ENCODE measurements at regions not wholly inside any gene's neighbourhood (a gene's known extent, or its start where the extent isn't known, plus 50 kb on each side); places are given as distances from the start of the nearest gene placed in this dataset.
"Not testable (repeated sequence)": the region's sequence is repeated elsewhere in the genome, so short reads cannot be mapped to it uniquely, and the experiment has no call there.

DNA sequence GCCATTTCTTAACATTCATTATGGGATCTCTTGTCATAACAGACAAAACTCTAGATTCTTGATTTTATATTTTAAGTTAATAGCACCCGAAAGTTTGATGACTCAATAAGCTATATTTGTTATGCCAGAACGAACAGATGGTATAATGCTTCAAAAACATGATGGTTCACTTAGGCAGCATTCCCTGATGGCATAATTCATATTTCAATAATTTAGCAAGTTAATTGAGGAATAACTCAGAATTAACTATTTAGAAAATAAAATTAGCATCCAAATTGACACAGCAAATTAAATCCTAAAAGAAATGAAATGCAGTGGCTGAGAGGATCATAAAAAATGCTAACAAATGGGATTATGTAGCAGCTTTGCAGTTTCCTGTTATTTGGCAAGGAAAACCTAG, 260.8 kb upstream of the MBL2 start:
- TF ChIP-seq, protein P1, sequence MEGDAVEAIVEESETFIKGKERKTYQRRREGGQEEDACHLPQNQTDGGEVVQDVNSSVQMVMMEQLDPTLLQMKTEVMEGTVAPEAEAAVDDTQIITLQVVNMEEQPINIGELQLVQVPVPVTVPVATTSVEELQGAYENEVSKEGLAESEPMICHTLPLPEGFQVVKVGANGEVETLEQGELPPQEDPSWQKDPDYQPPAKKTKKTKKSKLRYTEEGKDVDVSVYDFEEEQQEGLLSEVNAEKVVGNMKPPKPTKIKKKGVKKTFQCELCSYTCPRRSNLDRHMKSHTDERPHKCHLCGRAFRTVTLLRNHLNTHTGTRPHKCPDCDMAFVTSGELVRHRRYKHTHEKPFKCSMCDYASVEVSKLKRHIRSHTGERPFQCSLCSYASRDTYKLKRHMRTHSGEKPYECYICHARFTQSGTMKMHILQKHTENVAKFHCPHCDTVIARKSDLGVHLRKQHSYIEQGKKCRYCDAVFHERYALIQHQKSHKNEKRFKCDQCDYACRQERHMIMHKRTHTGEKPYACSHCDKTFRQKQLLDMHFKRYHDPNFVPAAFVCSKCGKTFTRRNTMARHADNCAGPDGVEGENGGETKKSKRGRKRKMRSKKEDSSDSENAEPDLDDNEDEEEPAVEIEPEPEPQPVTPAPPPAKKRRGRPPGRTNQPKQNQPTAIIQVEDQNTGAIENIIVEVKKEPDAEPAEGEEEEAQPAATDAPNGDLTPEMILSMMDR (IDR thresholded peaks at IDR 0.05; ENCODE audit: low read depth, low read length) = no peak
- no peaks in the 10 kb centered on the region for H3K4me1 ChIP-seq
- H3K4me3 ChIP-seq (ENCODE audit: low read depth, low read length) = no peak overlapping the region
- no peak for DNase-seq
- H3K9me3 ChIP-seq = no peaks in the 10 kb centered on the region
- no peaks in the 10 kb centered on the region for H3K36me3 ChIP-seq
- H3K27me3 ChIP-seq = no peaks in the 10 kb centered on the region

DNA sequence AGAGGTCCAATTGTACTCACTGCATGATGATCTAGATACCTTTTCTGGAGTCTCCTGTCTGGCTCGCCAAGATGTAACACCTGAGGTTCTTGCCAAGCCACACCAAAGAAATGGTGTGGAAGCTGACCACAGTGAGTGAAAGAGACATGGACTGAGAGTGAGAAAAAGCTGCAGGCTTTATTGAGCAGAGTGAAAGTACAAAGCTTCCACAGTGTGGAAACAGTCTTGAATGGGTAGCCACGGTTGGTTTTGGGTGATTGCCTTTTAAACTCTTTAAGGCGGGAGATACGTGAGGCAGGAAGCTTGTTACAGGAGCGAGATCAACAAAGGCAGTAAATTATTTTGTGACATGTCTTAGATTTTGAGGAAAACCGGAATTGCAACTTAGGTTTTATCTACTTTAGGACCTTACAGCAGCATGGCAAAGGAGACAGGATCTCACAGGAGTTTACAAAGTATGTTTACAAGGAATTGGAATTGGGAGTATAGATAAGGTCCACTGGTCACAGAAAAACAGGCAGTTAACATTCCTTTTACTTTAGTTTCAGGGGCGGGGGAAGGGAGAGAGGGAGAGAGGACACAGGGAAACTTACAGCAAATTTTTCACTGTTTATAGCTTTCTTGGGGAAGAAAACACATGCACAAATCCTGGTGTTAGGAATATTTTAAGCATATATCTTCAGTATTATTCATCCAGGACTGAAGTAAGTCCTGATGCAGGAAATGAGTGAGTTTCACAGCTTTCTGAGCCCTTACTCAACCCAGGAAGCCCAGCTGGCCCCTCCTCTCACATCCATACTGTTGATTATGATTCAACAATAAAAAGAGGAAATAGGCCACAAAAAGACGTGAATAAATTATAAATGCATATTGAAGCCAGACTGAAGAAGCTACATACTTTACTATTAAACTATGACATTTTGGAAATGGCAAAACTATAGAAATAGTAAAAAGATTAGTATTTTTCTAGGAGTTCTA, 257.6 kb upstream of the MBL2 start:
- H3K4me3 ChIP-seq (ENCODE audit: low read depth, low read length); DNase-seq; H3K9me3 ChIP-seq; H3K36me3 ChIP-seq; H3K4me1 ChIP-seq; H3K27me3 ChIP-seq: not testable (repeated sequence)

DNA sequence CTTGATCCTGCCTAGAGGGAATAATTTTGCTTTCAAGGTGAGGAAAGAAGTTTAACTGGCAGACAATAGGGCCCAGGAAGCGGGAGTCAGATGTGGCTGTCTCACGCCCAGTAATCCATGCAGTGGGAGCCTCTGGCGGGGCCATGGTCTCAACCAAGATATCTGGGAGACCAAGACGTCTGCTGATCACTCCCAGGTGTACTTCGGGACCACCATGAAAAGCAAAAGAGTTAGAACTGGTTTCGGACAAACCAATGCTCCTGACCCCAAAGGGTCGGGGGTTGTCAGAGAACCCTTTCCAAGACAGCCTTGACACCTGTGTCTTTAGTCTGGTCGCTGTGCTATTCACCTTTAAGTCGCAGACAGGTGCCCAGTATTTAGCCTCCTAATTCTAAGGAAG, 256.9 kb upstream of the MBL2 start:
- Histone ChIP-seq H3K9me3 (no peaks in the 10 kb centered on the region), H3K4me1 (no peaks in the 10 kb centered on the region), H3K36me3 (no peaks in the 10 kb centered on the region), H3K27me3 (no peaks in the 10 kb centered on the region), H3K4me3 (ENCODE audit: low read depth, low read length) (no peak overlapping the region)
- TF ChIP-seq, protein P1 (IDR thresholded peaks at IDR 0.05; ENCODE audit: low read depth, low read length) = no peak
- no peak for DNase-seq

DNA sequence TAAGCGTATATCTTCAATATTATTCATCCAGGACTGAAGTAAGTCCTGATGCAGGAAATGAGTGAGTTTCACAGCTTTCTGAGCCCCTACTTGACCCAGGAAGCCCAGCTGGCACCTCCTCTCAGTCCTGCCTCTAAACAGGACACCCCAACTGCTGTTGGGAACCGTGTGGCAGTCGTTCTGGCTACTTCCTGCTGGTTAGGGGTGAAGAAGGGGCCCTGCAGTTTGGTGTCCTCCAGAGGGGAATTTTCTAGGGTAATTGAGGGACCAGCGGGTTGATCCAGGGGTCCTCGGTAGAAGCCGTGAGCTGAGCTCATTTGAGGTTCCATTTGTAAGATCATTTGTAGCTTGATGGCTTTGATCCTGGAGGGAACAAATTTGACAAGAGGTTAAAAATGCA, 253.2 kb upstream of the MBL2 start:
- H3K27me3 ChIP-seq; H3K9me3 ChIP-seq; H3K4me1 ChIP-seq; H3K4me3 ChIP-seq (ENCODE audit: low read depth, low read length); H3K36me3 ChIP-seq; DNase-seq: not testable (repeated sequence)

DNA sequence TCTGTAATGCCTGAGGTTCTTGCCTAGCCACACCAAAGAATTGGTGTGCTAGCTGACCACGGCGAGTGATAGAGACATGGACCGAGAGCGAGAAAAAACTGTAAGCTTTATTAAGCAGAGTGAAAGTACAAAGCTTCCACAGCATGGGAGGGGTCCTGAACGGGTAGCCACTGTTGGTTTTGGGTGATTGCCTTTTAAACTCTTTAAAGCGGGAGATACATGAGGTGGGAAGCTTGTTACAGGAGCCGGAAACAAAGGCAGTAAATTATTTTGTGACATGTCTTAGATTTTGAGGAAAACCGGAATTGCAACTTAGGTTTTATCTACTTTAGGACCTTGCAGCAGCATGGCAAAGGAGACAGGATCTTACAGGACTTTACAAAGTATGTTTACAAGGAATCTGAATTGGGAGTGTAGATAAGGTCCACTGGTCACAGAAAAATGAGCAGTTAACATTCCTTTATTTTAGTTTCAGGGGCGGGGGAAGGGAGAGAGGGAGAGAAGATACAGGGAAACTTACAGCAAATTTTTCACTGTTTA, 252.7 kb upstream of the MBL2 start:
- Histone ChIP-seq H3K9me3 (no peaks in the 10 kb centered on the region), H3K4me3 (ENCODE audit: low read depth, low read length) (no peak overlapping the region), H3K27me3 (no peaks in the 10 kb centered on the region), H3K36me3 (no peaks in the 10 kb centered on the region), H3K4me1 (no peaks in the 10 kb centered on the region)
- no peak for DNase-seq
- TF ChIP-seq, protein P1 (IDR thresholded peaks at IDR 0.05; ENCODE audit: low read depth, low read length) = no peak

DNA sequence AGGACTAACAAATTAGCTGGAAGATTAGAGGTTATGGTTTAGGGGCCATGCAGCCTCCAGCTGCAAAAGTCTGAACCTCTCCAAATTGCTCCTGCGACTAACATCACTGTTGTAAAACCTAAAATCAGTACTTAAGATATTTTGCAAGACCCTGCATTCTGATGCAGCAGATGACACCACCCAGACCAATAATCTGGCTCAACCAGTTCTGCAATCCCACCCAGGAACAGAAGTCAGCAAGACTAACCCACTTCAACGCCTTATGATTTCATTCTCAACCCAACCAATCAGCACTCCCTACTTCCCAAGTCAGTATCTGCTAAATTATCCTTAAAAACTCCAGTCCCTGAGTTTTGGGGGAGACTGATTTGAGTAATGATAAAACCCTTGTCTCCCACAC, 250.8 kb upstream of the MBL2 start:
- Histone ChIP-seq H3K4me3 (ENCODE audit: low read depth, low read length) (no peak overlapping the region), H3K4me1 (no peaks in the 10 kb centered on the region), H3K36me3 (no peaks in the 10 kb centered on the region), H3K9me3 (no peaks in the 10 kb centered on the region), H3K27me3 (no peaks in the 10 kb centered on the region)
- DNase-seq = no peak
- TF ChIP-seq, protein P1 (IDR thresholded peaks at IDR 0.05; ENCODE audit: low read depth, low read length) = no peak

DNA sequence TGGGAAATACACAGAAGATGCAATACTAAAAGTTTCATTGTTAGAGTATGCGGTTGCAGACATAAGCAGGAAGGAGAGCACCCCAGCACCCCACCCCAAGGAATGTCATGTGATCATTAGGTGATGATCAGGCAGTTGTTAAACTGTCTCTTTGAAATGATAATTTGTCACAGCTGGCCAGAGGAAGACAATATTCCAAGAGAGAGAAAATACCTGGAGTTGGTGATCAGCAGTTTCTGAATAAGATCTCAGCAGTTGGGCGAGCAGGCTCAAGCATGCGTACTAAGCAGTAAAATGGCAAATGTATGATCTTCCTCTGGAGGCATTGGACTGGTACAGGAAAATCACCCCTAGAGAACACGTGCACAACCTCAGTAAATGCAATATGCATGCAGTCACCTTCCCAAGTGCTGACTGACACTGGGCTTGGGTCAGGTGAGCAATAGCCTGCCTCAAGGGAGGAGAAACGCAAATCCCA, 250.1 kb upstream of the MBL2 start:
- H3K4me3 ChIP-seq (ENCODE audit: low read depth, low read length) = no peak overlapping the region
- no peaks in the 10 kb centered on the region for H3K36me3 ChIP-seq
- no peaks in the 10 kb centered on the region for H3K4me1 ChIP-seq
- no peaks in the 10 kb centered on the region for H3K9me3 ChIP-seq
- TF ChIP-seq, protein P1 (IDR thresholded peaks at IDR 0.05; ENCODE audit: low read depth, low read length) = no peak
- DNase-seq = no peak
- no peaks in the 10 kb centered on the region for H3K27me3 ChIP-seq

All from BE2C (cell line).